ENCODE measurements at regions not wholly inside any gene's neighbourhood (a gene's known extent, or its start where the extent isn't known, plus 50 kb on each side); places are given as distances from the start of the nearest gene placed in this dataset.

DNA sequence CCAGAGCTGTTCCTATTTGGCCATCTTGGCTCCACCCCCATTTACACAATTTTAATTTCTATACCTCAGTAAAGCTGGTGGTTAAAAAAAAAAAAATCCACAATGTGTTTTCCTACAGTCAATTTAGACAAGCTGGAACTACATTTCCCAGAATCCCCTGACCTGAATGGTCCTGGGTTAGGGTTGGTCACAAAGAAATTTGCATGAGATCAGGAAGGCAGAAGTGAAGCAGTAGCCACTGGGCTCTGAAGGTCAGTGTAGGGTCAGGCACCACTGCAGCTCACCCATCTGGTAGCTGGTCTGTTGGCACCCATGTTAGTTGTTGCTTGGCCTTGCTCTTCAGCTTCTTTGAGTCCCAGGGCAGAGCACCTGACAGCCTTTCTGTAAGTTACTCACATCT is 210.7 kb upstream of the API5 start:
- no peak overlapping the region for H3K27ac ChIP-seq (ENCODE audit: low read depth, low read length)
- H3K4me3 ChIP-seq (ENCODE audit: low read depth, low read length) = no peak overlapping the region
- DNase-seq (ENCODE audit: low read depth, low spot score) = no peak
- POLR2A ChIA-PET = no interaction called here
- CTCF ChIA-PET = no interaction called here
- H3K27me3 ChIP-seq (ENCODE audit: control insufficient read depth, insufficient read depth, low read length) = no peaks in the 10 kb centered on the region
- H3K9me3 ChIP-seq (ENCODE audit: control insufficient read depth, insufficient read depth, low read length) = peaks cover 4% of the 10 kb centered on the region
- TF ChIP-seq, protein P1, sequence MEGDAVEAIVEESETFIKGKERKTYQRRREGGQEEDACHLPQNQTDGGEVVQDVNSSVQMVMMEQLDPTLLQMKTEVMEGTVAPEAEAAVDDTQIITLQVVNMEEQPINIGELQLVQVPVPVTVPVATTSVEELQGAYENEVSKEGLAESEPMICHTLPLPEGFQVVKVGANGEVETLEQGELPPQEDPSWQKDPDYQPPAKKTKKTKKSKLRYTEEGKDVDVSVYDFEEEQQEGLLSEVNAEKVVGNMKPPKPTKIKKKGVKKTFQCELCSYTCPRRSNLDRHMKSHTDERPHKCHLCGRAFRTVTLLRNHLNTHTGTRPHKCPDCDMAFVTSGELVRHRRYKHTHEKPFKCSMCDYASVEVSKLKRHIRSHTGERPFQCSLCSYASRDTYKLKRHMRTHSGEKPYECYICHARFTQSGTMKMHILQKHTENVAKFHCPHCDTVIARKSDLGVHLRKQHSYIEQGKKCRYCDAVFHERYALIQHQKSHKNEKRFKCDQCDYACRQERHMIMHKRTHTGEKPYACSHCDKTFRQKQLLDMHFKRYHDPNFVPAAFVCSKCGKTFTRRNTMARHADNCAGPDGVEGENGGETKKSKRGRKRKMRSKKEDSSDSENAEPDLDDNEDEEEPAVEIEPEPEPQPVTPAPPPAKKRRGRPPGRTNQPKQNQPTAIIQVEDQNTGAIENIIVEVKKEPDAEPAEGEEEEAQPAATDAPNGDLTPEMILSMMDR (IDR thresholded peaks at IDR 0.05; ENCODE audit: low read depth, low read length) = no peak

DNA sequence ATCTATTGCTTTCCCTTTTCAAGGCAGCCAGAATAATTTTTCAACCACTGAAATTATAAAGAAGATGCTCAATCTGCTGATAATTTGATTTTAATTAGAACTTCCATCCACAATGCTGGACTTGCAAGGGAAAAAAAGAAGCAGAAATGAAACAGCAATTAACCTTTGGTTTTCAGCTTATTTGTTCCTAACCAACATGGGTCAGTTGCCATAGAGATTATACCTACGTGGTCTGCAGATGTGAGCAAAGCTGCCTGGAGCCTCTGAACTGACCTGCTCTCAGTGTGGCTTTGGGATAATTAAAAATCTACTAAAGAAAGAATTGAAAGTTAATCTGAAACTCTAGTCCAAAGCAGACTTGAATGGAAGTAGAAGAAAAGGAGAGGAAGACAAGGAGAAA is 195.7 kb upstream of the API5 start:
- no peak overlapping the region for H3K4me3 ChIP-seq (ENCODE audit: low read depth, low read length)
- ChIA-PET POLR2A (no interaction called here), CTCF (no interaction called here)
- no peak for DNase-seq (ENCODE audit: low read depth, low spot score)
- TF ChIP-seq, protein P1 (IDR thresholded peaks at IDR 0.05; ENCODE audit: low read depth, low read length) = no peak
- H3K9me3 ChIP-seq (ENCODE audit: control insufficient read depth, insufficient read depth, low read length) = peaks cover 5% of the 10 kb centered on the region; the same call in 1 of the 2 replicates
- H3K27me3 ChIP-seq (ENCODE audit: control insufficient read depth, insufficient read depth, low read length) = no peaks in the 10 kb centered on the region
- H3K27ac ChIP-seq (ENCODE audit: low read depth, low read length) = no peak overlapping the region

DNA sequence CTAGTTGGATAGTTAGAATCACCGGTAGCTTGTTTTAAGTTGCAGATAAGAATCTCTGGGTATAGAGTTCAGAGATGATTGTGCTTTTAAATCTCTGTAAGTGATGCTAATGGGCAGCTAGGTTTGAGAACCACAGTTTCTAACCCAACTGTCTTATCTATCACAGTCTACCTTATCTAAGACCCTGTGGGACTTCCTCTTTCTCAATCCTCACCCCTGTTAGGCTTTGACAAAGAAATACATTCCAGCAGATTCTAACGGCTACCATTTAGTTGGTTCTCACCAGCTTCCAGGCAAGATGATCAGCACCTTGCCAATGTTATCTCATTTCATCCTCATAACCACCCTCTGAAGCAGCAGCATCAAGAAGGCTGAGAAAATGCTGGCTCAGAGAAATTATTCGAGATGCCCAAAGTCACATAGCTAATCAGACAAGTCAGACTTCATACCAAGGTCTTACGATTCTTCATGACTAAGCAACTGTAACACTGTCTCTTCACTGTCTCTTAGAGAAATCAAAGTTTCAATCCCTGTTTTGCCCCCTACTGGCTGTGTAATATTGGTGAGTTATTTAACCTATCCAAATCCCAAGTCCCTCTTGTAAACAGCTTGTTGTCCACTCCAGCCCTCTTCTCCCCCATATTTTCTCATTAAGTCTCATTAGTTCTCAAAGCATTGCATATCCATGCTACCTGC is 192.4 kb upstream of the API5 start:
- Histone ChIP-seq H3K4me3 (ENCODE audit: low read depth, low read length) (no peak overlapping the region), H3K27ac (ENCODE audit: low read depth, low read length) (no peak overlapping the region), H3K9me3 (ENCODE audit: control insufficient read depth, insufficient read depth, low read length) (peaks cover 5% of the 10 kb centered on the region; the same call in 1 of the 2 replicates), H3K27me3 (ENCODE audit: control insufficient read depth, insufficient read depth, low read length) (no peaks in the 10 kb centered on the region)
- POLR2A ChIA-PET = no interaction called here
- TF ChIP-seq, protein P1 (IDR thresholded peaks at IDR 0.05; ENCODE audit: low read depth, low read length) = no peak
- CTCF ChIA-PET = no interaction called here
- no peak for DNase-seq (ENCODE audit: low read depth, low spot score)

DNA sequence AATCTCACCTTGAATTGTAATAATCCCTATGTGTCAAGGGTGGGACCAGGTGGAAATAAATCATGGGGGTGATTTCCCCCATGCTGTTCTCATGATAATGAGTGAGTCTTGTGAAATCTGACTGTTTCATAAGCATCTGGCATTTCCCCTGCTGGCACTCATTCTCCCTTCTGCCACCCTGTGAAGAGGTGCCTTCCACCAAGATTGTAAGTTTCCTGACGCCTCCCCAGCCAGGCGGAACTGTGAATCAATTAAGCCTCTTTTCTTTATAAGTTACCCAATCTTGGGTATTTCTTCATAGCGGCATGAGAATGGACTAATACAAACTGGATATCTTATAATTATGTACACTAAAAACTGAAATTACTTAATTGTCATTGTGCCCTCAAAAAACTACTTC is 189.2 kb upstream of the API5 start:
- H3K4me3 ChIP-seq (ENCODE audit: low read depth, low read length) = no peak overlapping the region
- H3K27ac ChIP-seq (ENCODE audit: low read depth, low read length) = no peak overlapping the region
- TF ChIP-seq, protein P1 (IDR thresholded peaks at IDR 0.05; ENCODE audit: low read depth, low read length) = no peak
- ChIA-PET CTCF (no interaction called here), POLR2A (no interaction called here)
- H3K9me3 ChIP-seq (ENCODE audit: control insufficient read depth, insufficient read depth, low read length) = peaks cover 8% of the 10 kb centered on the region; the same call in 1 of the 2 replicates
- no peak for DNase-seq (ENCODE audit: low read depth, low spot score)
- no peaks in the 10 kb centered on the region for H3K27me3 ChIP-seq (ENCODE audit: control insufficient read depth, insufficient read depth, low read length)

DNA sequence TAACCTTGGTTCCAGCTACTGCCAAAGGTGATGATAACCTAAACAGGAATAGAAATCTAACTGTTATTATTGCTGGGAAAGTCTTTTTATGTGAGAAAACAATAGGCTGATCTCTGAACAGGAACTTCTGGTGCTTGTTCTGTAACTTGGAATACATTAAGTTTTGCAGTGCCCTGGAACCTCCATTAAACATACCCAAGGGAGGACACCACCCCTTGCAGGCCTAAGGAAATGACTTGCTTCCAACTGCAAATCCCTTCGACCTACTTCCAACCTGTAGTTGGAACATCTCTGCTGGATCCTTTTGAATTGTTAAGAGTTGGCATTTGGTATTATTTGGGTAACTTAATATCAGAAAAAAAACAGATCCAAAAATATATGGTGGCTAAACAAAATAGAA is 188.4 kb upstream of the API5 start:
- TF ChIP-seq, protein P1 (IDR thresholded peaks at IDR 0.05; ENCODE audit: low read depth, low read length) = no peak
- H3K9me3 ChIP-seq (ENCODE audit: control insufficient read depth, insufficient read depth, low read length) = peaks cover 3% of the 10 kb centered on the region; the same call in 1 of the 2 replicates
- no peaks in the 10 kb centered on the region for H3K27me3 ChIP-seq (ENCODE audit: control insufficient read depth, insufficient read depth, low read length)
- H3K27ac ChIP-seq (ENCODE audit: low read depth, low read length) = no peak overlapping the region
- no peak overlapping the region for H3K4me3 ChIP-seq (ENCODE audit: low read depth, low read length)
- no peak for DNase-seq (ENCODE audit: low read depth, low spot score)
- POLR2A ChIA-PET = no interaction called here
- CTCF ChIA-PET = no interaction called here
